AG04449 (cell line): ENCODE measurements at regions not wholly inside any gene's neighbourhood (a gene's known extent, or its start where the extent isn't known, plus 50 kb on each side); places are given as distances from the start of the nearest gene placed in this dataset.
"Not testable (repeated sequence)": the region's sequence is repeated elsewhere in the genome, so short reads cannot be mapped to it uniquely, and the experiment has no call there.

ENCODE experiments used
- CTCF ChIA-PET: fragments of 350-600 bp; formaldehyde crosslinking; extraction: SDS; loops from one replicate; lab custom pipeline; 2021; ENCODE audit warnings: antibody characterized with exemption; lab: Yijun Ruan, JAX
- POLR2A ChIA-PET: fragments of 400-600, 350-600 bp; formaldehyde crosslinking; extraction: SDS; loops from one replicate; lab custom pipeline; 2020; ENCODE audit warnings: antibody characterized with exemption, inconsistent platforms; lab: Yijun Ruan, JAX
- DNase-seq: peaks from one replicate; pipeline ENCODE4 v3.0.0-alpha.2; 2010; ENCODE audit warnings: low read depth, low spot score
- H3K4me3 ChIP-seq: 2 replicates; pipeline ENCODE4 v1.5.1; 2011; ENCODE audit warnings: low read depth, mild to moderate bottlenecking, control low read depth, low read length
- TF ChIP-seq, protein P1 (sequence below): IDR thresholded peaks from one replicate; pipeline ENCODE4 v1.5.1; 2011; ENCODE audit warnings: mild to moderate bottlenecking, moderate library complexity, low read length, control low read depth, inconsistent platforms; ENCODE audit not compliant: insufficient read depth; ENCODE audit errors: missing control alignments

DNA sequence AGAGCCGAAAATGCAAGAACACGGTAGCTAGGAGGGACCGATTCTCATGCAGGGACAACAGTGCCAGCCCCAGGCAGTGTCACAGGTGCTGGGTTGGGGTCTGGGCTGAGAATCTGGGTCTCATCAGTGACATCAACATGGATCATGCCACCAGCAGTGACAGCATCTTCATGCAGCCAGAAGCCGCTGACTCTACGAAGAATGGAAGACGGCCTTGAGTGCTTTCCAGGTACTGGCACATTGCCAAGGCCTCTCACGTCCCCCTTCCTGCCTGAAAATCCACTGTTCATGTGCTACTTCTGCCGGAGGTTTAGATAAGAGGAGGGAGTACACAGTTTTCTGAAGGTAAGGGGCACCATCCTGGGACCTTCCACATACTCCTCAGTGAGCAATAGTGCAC lies 141.1 kb upstream of the FOXQ1 start:
- POLR2A ChIA-PET: no interaction called here
- TF ChIP-seq, protein P1, sequence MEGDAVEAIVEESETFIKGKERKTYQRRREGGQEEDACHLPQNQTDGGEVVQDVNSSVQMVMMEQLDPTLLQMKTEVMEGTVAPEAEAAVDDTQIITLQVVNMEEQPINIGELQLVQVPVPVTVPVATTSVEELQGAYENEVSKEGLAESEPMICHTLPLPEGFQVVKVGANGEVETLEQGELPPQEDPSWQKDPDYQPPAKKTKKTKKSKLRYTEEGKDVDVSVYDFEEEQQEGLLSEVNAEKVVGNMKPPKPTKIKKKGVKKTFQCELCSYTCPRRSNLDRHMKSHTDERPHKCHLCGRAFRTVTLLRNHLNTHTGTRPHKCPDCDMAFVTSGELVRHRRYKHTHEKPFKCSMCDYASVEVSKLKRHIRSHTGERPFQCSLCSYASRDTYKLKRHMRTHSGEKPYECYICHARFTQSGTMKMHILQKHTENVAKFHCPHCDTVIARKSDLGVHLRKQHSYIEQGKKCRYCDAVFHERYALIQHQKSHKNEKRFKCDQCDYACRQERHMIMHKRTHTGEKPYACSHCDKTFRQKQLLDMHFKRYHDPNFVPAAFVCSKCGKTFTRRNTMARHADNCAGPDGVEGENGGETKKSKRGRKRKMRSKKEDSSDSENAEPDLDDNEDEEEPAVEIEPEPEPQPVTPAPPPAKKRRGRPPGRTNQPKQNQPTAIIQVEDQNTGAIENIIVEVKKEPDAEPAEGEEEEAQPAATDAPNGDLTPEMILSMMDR: no peak
- no peak for DNase-seq

DNA sequence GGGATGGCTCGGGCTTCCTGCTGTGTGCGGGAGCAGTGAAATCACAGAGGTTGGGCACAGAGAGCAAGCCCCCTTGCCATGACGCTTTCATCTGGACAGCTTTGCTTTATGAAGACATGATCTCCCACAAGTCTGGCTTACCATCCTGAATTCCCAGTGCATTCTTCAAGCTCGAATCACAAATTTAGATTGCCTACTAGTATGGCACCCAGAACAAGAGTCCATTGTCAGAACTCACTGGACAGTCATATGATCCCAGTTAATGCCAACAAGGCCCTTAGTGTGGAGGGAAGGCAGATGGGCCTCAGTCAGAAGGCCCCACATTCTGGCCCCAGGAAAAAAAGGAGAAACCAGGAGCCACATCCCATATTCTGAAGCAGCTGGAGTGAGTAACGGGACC lies 147.3 kb upstream of the FOXQ1 start:
- TF ChIP-seq, protein P1: no peak
- ChIA-PET POLR2A (no interaction called here), CTCF (no interaction called here)
- no peak overlapping the region for H3K4me3 ChIP-seq
- DNase-seq: no peak

More for the DNA sequence above, 141.1 kb upstream of the FOXQ1 start:
- CTCF ChIA-PET: no interaction called here
- no peak overlapping the region for H3K4me3 ChIP-seq

- ChIA-PET POLR2A (no interaction called here), CTCF (interaction anchor here (0.7 kb wide), 1 partner anchor 10 kb away, joined by 3 read pairs; no protein-coding TSS in a partner anchor)
- no peak overlapping the region for H3K4me3 ChIP-seq
- no peak for DNase-seq
- TF ChIP-seq, protein P1: no peak
Measured at GRCh38 chr6:1163501-1163900, 148.4 kb upstream of the FOXQ1 start.

GRCh38 chr6:1162367-1163275 lies 149.3 kb upstream of the FOXQ1 start:
- no peak overlapping the region for H3K4me3 ChIP-seq
- POLR2A ChIA-PET: no interaction called here
- DNase-seq: no peak
- TF ChIP-seq, protein P1: no peak
- CTCF ChIA-PET: interaction anchor here (0.7 kb wide), 1 partner anchor 11 kb away, joined by 3 read pairs; no protein-coding TSS in a partner anchor

GRCh38 chr6:1156411-1156810 lies 155.5 kb upstream of the FOXQ1 start:
- POLR2A ChIA-PET: interaction anchor here (0.7 kb wide), 1 partner anchor 60 kb away, joined by 3 read pairs; no protein-coding TSS in a partner anchor
- CTCF ChIA-PET: not testable (repeated sequence)

DNA sequence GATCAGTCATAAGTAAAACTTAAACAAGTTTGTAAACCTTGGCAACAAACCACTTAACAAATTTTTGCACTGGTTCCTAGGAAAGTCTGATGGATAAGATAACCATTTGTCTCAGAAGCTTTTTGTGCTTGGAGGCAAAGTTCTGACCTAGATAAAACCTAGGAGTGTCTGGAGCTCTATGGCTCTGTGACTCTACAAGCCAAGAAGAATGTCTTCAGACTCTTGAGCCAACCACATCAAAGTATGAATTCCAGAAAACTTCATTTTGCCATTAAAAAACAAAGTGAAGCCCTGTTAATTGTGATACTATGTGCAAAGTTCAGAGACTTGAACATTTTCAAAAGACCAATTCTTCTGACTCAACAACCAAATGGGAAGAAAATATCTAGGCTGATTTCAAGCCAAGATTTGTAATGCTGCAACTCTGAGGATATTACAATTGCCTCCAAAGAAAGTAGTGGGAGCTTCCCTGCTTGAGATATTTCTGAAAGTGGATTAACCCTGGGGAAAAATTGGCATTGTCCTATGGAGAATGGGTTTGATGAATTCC lies 158.1 kb upstream of the FOXQ1 start:
- TF ChIP-seq, protein P1: no peak
- CTCF ChIA-PET: no interaction called here

More at GRCh38 chr6:1156411-1156810, 155.5 kb upstream of the FOXQ1 start:
- DNase-seq, H3K4me3 ChIP-seq: not testable (repeated sequence)

More for the DNA sequence above, 158.1 kb upstream of the FOXQ1 start:
- POLR2A ChIA-PET: no interaction called here
- H3K4me3 ChIP-seq: no peak overlapping the region
- DNase-seq: no peak
